Mesenchymal stem cell (in vitro differentiated cells and primary cell): ENCODE measurements at regions not wholly inside any gene's neighbourhood (a gene's known extent, or its start where the extent isn't known, plus 50 kb on each side); places are given as distances from the start of the nearest gene placed in this dataset.

ENCODE experiments used
- DNase-seq: peaks from one replicate; pipeline ENCODE4 v3.0.0-alpha.2; 2013
- H2AFZ ChIP-seq: one replicate; pipeline ENCODE4 v1.6.1; 2013; ENCODE audit warnings: low read depth, mild to moderate bottlenecking, control low read depth, inconsistent platforms, low read length, moderate library complexity
- H2AK5ac ChIP-seq: 2 replicates; pipeline ENCODE4 v1.6.1; 2013; ENCODE audit warnings: low read length, moderate library complexity, mild to moderate bottlenecking, inconsistent platforms; ENCODE audit not compliant: severe bottlenecking
- H2BK120ac ChIP-seq: one replicate; pipeline ENCODE4 v1.6.1; 2013; ENCODE audit warnings: low read depth, mild to moderate bottlenecking, inconsistent platforms, low read length, moderate library complexity
- H2BK12ac ChIP-seq, 2 experiments: one replicate each; pipeline ENCODE4 v1.6.1; 2013; ENCODE audit warnings: inconsistent platforms in 2 of 2, low read length in 2 of 2, mild to moderate bottlenecking in 2 of 2, moderate library complexity in 2 of 2, control low read depth in 1 of 2
- H2BK15ac ChIP-seq: one replicate; pipeline ENCODE4 v1.6.1; 2013; ENCODE audit warnings: mild to moderate bottlenecking, low read depth, inconsistent platforms; ENCODE audit not compliant: poor library complexity, severe bottlenecking
- H2BK5ac ChIP-seq: 2 replicates; pipeline ENCODE4 v1.6.1; 2013; ENCODE audit warnings: low read depth, mild to moderate bottlenecking, low read length, control low read depth, inconsistent platforms; ENCODE audit not compliant: poor library complexity, severe bottlenecking
- H3K14ac ChIP-seq, 2 experiments: one replicate each; pipeline ENCODE4 v1.6.1; 2013; ENCODE audit warnings: inconsistent platforms in 2 of 2, low read length in 2 of 2, control low read depth in 1 of 2, mild to moderate bottlenecking in 1 of 2, moderate library complexity in 1 of 2
- H3K18ac ChIP-seq, 2 experiments: one replicate each; pipeline ENCODE4 v1.6.1; 2013; ENCODE audit warnings: inconsistent platforms in 2 of 2, low read length in 2 of 2, control low read depth in 1 of 2, low read depth in 1 of 2, mild to moderate bottlenecking in 1 of 2
- H3K23ac ChIP-seq, 2 experiments: one replicate each; pipeline ENCODE4 v1.6.1; 2013; ENCODE audit warnings: inconsistent platforms in 2 of 2, low read length in 2 of 2, mild to moderate bottlenecking in 2 of 2, moderate library complexity in 2 of 2, control low read depth in 1 of 2
- H3K27ac ChIP-seq: 2 replicates; pipeline ENCODE4 v1.5.1; 2013; ENCODE audit warnings: mild to moderate bottlenecking, moderate library complexity, low read length, control low read depth, inconsistent platforms; ENCODE audit not compliant: poor library complexity, severe bottlenecking
- H3K27me3 ChIP-seq, 2 experiments: 2 replicates each; pipeline versions ENCODE4 v1.6.1 to v1.7.0; 2013; ENCODE audit warnings: low read length in 2 of 2, mild to moderate bottlenecking in 2 of 2, moderate library complexity in 2 of 2, control low read depth in 1 of 2, inconsistent platforms in 1 of 2; ENCODE audit not compliant: control insufficient read depth in 1 of 2, insufficient read depth in 1 of 2
- H3K36me3 ChIP-seq, 2 experiments: 2 replicates each; pipeline versions ENCODE4 v1.6.1 to v1.7.0; 2013; ENCODE audit warnings: low read length in 2 of 2, control low read depth in 1 of 2, inconsistent platforms in 1 of 2, low read depth in 1 of 2, mild to moderate bottlenecking in 1 of 2; ENCODE audit not compliant: insufficient read depth in 2 of 2, control insufficient read depth in 1 of 2
- H3K4ac ChIP-seq, 2 experiments: one replicate each; pipeline ENCODE4 v1.6.1; 2013; ENCODE audit warnings: inconsistent platforms in 2 of 2, low read length in 2 of 2, mild to moderate bottlenecking in 2 of 2, moderate library complexity in 2 of 2, control low read depth in 1 of 2, low read depth in 1 of 2
- H3K4me1 ChIP-seq: 2 replicates; pipeline ENCODE4 v1.6.1; 2013; ENCODE audit warnings: low read depth, low read length, control low read depth; ENCODE audit not compliant: control insufficient read depth, insufficient read depth
- H3K4me2 ChIP-seq: 2 replicates; pipeline ENCODE4 v1.6.1; 2013; ENCODE audit warnings: low read length, mild to moderate bottlenecking, inconsistent platforms; ENCODE audit not compliant: poor library complexity, severe bottlenecking
- H3K4me3 ChIP-seq, 2 experiments: 2 replicates each; pipeline versions ENCODE4 v1.5.1 to v1.7.0; 2013; ENCODE audit warnings: low read length in 2 of 2, mild to moderate bottlenecking in 2 of 2, control low read depth in 1 of 2, low read depth in 1 of 2; ENCODE audit not compliant: insufficient read depth in 1 of 2
- H3K79me1 ChIP-seq: replicated peaks from 2 replicates; pipeline ENCODE4 v1.6.1; 2013; ENCODE audit warnings: mild to moderate bottlenecking, control low read depth, low read length, inconsistent platforms; ENCODE audit not compliant: poor library complexity, severe bottlenecking
- H3K9ac ChIP-seq: 2 replicates; pipeline ENCODE4 v1.7.0; 2013; ENCODE audit warnings: mild to moderate bottlenecking, low read length, moderate library complexity
- H3K9me3 ChIP-seq: 2 replicates; pipeline ENCODE4 v1.7.0; 2013; ENCODE audit warnings: mild to moderate bottlenecking, low read length; ENCODE audit not compliant: control insufficient read depth
- H4K8ac ChIP-seq: one replicate; pipeline ENCODE4 v1.6.1; 2013; ENCODE audit warnings: inconsistent platforms, mild to moderate bottlenecking, low read length, moderate library complexity
- H4K91ac ChIP-seq: one replicate; pipeline ENCODE4 v1.6.1; 2013; ENCODE audit warnings: mild to moderate bottlenecking, low read length, inconsistent platforms
- WGBS: methylation state at CpG from one replicate; pipeline ENCODE4 v1.1.7; 2013; ENCODE audit warnings: mixed read lengths; 5-methylcytosine and 5-hydroxymethylcytosine counted together

GRCh38 chr14:87094913-87095312, 898.1 kb downstream of the GALC start:
- Histone ChIP-seq H3K18ac (no peak overlapping the region), H2BK15ac (no peak overlapping the region), H3K4me3 (no peak overlapping the region), H3K27me3 (no peaks in the 10 kb centered on the region), H3K14ac (no peak overlapping the region), H2BK12ac (no peak overlapping the region), H3K23ac (no peak overlapping the region), H2AK5ac (no peak overlapping the region), H3K4me2 (no peak overlapping the region), H2BK120ac (no peak overlapping the region), H4K91ac (no peak overlapping the region), H2BK5ac (no peak overlapping the region), H3K9ac (no peak overlapping the region), H3K27ac (no peak overlapping the region), H2AFZ (no peak overlapping the region), H3K9me3 (no peaks in the 10 kb centered on the region), H3K36me3 (no peaks in the 10 kb centered on the region), H3K79me1 (no peaks in the 10 kb centered on the region), H4K8ac (no peak overlapping the region), H3K4me1 (no peaks in the 10 kb centered on the region), H3K4ac (no peak overlapping the region)
- no peak for DNase-seq
- WGBS, result 85% methylated on average over 2 of the region's 2 CpGs

DNA sequence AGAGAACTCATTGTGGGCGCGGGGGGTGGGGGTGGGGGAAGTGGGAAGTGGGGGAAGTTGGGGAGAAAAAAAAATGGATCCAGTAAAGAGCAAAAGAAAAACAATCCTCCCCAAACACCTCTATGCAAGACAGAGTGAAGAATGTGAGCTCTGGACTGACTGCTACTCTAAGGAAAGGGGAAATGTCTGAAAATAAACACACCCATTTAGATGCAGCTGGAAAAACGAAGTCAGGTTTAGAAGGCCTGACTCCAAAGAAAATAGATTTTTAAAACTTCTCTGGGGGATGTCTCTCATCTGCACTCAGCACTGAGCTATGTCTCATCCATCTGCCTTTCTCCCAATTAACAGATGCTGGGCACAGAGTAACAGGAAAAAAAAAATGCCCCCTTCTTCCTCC, 904.4 kb downstream of the GALC start:
- no peak overlapping the region for H2BK5ac ChIP-seq
- H3K4ac ChIP-seq, result no peak overlapping the region
- H2AK5ac ChIP-seq, result no peak overlapping the region
- H3K4me1 ChIP-seq, result no peaks in the 10 kb centered on the region
- no peak overlapping the region for H2BK120ac ChIP-seq
- no peak overlapping the region for H3K9ac ChIP-seq
- no peak overlapping the region for H2AFZ ChIP-seq
- no peaks in the 10 kb centered on the region for H3K27me3 ChIP-seq
- no peaks in the 10 kb centered on the region for H3K79me1 ChIP-seq
- H2BK12ac ChIP-seq, result no peak overlapping the region
- no peaks in the 10 kb centered on the region for H3K9me3 ChIP-seq
- no peak overlapping the region for H4K91ac ChIP-seq
- no peak overlapping the region for H4K8ac ChIP-seq
- no peaks in the 10 kb centered on the region for H3K36me3 ChIP-seq
- no peak overlapping the region for H3K14ac ChIP-seq
- H2BK15ac ChIP-seq, result no peak overlapping the region
- H3K27ac ChIP-seq, result no peak overlapping the region
- no peak overlapping the region for H3K4me3 ChIP-seq
- WGBS, result 57% methylated on average over 1 of the region's 3 CpGs
- H3K4me2 ChIP-seq, result no peak overlapping the region
- DNase-seq, result no peak
- H3K18ac ChIP-seq, result no peak overlapping the region
- no peak overlapping the region for H3K23ac ChIP-seq

DNA sequence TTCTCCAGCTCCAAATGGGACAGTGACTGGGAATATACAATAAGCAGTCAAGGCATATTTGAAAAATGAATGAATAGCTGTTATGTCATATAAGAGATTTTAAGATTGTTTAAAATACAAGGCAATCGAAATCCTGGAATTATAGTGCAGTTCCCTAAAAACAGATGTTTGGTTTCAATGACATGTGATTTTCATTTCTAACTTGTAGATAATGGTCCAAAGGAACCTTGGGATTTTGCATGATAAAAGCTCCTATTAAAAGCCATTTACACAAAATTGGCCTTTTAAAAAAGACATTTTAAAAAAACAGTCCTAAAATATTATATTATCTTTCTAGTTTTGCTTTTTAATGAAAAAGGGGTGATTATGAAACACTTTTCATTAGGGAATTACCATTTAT, 905.1 kb downstream of the GALC start:
- 80% methylated on average over 1 of the region's 1 CpG for WGBS
- no peak overlapping the region for H3K14ac ChIP-seq
- no peak overlapping the region for H2BK15ac ChIP-seq

DNA sequence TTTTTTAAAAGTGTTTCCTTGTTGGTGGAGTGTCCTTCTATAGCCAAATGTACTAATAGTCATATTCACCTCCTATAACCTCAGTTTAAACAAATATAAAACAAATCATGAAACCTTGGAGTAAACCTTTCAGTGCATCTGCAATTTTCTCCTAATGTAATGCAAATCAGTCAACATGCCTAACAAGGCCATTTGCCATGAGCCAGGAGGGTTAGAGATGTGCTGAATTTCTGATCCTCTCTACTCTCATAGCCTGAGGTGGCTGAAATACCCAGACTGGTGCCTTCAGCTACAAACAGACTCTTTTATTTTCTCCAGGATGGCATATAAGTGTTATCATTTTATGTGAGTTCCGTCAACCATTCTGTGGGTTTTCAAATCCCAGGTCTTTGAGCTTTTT, 908.1 kb downstream of the GALC start:
- WGBS, result 100% methylated on average over 1 of the region's 1 CpG
- H3K36me3 ChIP-seq, result no peaks in the 10 kb centered on the region

More for the DNA sequence above, 905.1 kb downstream of the GALC start:
- Histone ChIP-seq H3K9me3 (no peaks in the 10 kb centered on the region), H3K18ac (no peak overlapping the region), H4K91ac (no peak overlapping the region), H3K36me3 (no peaks in the 10 kb centered on the region), H2BK12ac (no peak overlapping the region), H3K27me3 (no peaks in the 10 kb centered on the region), H3K9ac (no peak overlapping the region), H2BK5ac (no peak overlapping the region), H3K23ac (no peak overlapping the region), H3K79me1 (no peaks in the 10 kb centered on the region), H2AK5ac (no peak overlapping the region), H3K4me3 (no peak overlapping the region), H3K27ac (no peak overlapping the region), H3K4ac (no peak overlapping the region), H4K8ac (no peak overlapping the region), H2AFZ (no peak overlapping the region), H2BK120ac (no peak overlapping the region), H3K4me2 (no peak overlapping the region), H3K4me1 (no peaks in the 10 kb centered on the region)
- DNase-seq, result no peak

More for the DNA sequence above, 908.1 kb downstream of the GALC start:
- Histone ChIP-seq H3K9me3 (no peaks in the 10 kb centered on the region), H2BK15ac (no peak overlapping the region), H3K4me2 (no peak overlapping the region), H3K4me3 (no peak overlapping the region), H3K23ac (no peak overlapping the region), H3K27ac (no peak overlapping the region), H2BK120ac (no peak overlapping the region), H3K4me1 (no peaks in the 10 kb centered on the region), H3K14ac (no peak overlapping the region), H4K8ac (no peak overlapping the region), H4K91ac (no peak overlapping the region), H3K4ac (no peak overlapping the region), H2AFZ (no peak overlapping the region), H3K18ac (no peak overlapping the region), H2AK5ac (no peak overlapping the region), H2BK12ac (no peak overlapping the region), H3K79me1 (no peaks in the 10 kb centered on the region), H3K27me3 (no peaks in the 10 kb centered on the region), H3K9ac (no peak overlapping the region), H2BK5ac (no peak overlapping the region)
- DNase-seq, result no peak
